ENCODE measurements at regions not wholly inside any gene's neighbourhood (a gene's known extent, or its start where the extent isn't known, plus 50 kb on each side); places are given as distances from the start of the nearest gene placed in this dataset.

GRCh38 chr10:129165076-129165720 is 301.8 kb upstream of the MGMT start:
- H3K9ac ChIP-seq (ENCODE audit: insufficient read depth in 1 of 2, low read depth in 2 of 2, low read length in 2 of 2) = no peak overlapping the region
- TF ChIP-seq POLR3A (IDR thresholded peaks at IDR 0.05; ENCODE audit: borderline replicate concordance, extremely low read depth, insufficient read depth, insufficient read length) (no peak), ZNF121 (CRISPR knock-in tag; conservative IDR thresholded peaks at IDR 0.05) (no peak), ZBTB17 (CRISPR knock-in tag; IDR thresholded peaks at IDR 0.05) (no peak), MECOM (CRISPR knock-in tag; IDR thresholded peaks at IDR 0.05) (no peak), POLR3G (IDR thresholded peaks at IDR 0.05; ENCODE audit: extremely low read depth, insufficient read length, insufficient replicate concordance) (no peak), XRCC5 (IDR thresholded peaks at IDR 0.05; ENCODE audit: low read depth, low read length) (no peak), HCFC1 (IDR thresholded peaks at IDR 0.05; ENCODE audit: low read depth, low read length) (no peak), ZKSCAN8 (CRISPR knock-in tag; IDR thresholded peaks at IDR 0.05) (no peak), ZNF282 (CRISPR knock-in tag; IDR thresholded peaks at IDR 0.05) (no peak), SNRNP70 (optimal IDR thresholded peaks at IDR 0.05; ENCODE audit: low read depth, low read length) (no peak), NKRF (IDR thresholded peaks at IDR 0.05; ENCODE audit: borderline replicate concordance) (no peak), RBM22 (IDR thresholded peaks at IDR 0.05; ENCODE audit: low read depth, low read length, poor library complexity, severe bottlenecking) (no peak), E2F6 (IDR thresholded peaks at IDR 0.05; ENCODE audit: borderline replicate concordance in 1 of 2, extremely low read depth in 1 of 2, insufficient read depth in 1 of 2, insufficient read length in 1 of 2, low read depth in 1 of 2, low read length in 1 of 2, poor library complexity in 1 of 2, severe bottlenecking in 1 of 2) (no peak), BMI1 (IDR thresholded peaks at IDR 0.05; ENCODE audit: low read length) (no peak)
- intact Hi-C loops (cut with micrococcal nuclease) (no loop called here), in situ Hi-C loops (cut with MboI) (no loop called here)
- no peaks in the 10 kb centered on the region for H3K36me3 ChIP-seq (ENCODE audit: control insufficient read depth, insufficient read depth, low read length)
- no peaks in the 10 kb centered on the region for H3K9me1 ChIP-seq (ENCODE audit: control insufficient read depth, insufficient read depth, low read length)
- no peak overlapping the region for H3K4me2 ChIP-seq (ENCODE audit: insufficient read depth, low read length)
- H3K4me1 ChIP-seq (replicated peaks in 1 of 2; ENCODE audit: control insufficient read depth in 2 of 2, insufficient read depth in 2 of 2, low read length in 2 of 2) = no peaks in the 10 kb centered on the region
- CTCF ChIA-PET (ENCODE audit: low intra/inter-chr PET ratio) = no interaction called here
- no peaks in the 10 kb centered on the region for H3K79me2 ChIP-seq (ENCODE audit: control insufficient read depth, insufficient read depth, low read length)
- H4K20me1 ChIP-seq (replicated peaks; ENCODE audit: control insufficient read depth, insufficient read depth, low read length) = no peaks in the 10 kb centered on the region
- no peak for FAIRE-seq
- no TSS peak for BruUV-seq (replicated peaks)
- H3K9me3 ChIP-seq (replicated peaks; ENCODE audit: control insufficient read depth, insufficient read depth, low read depth, low read length) = no peaks in the 10 kb centered on the region
- H3K27me3 ChIP-seq (ENCODE audit: control insufficient read depth in 2 of 2, insufficient read depth in 2 of 2, low read length in 2 of 2) = peaks cover 0 to 6% of the 10 kb centered on the region in 2 experiments; a peak in 1 of 5 replicates
- H3K27ac ChIP-seq (ENCODE audit: extremely low read depth, low read depth, low read length) = no peak overlapping the region
- POLR2A ChIA-PET = no interaction called here
- DNase-seq (ENCODE audit: extremely low read depth in 1 of 4, low spot score in 3 of 4) = no peak
- H3K4me3 ChIP-seq = no peak overlapping the region
- WGBS (ENCODE audit: insufficient coverage, low coverage, missing lambda C conversion rate) = 0% methylated on average over 5 of the region's 5 CpGs
- no peak for ATAC-seq
- H2AFZ ChIP-seq (ENCODE audit: low read depth, low read length) = no peak overlapping the region

Measured in K562 (cell line).